ENCODE measurements at regions not wholly inside any gene's neighbourhood (a gene's known extent, or its start where the extent isn't known, plus 50 kb on each side); places are given as distances from the start of the nearest gene placed in this dataset.
A peak's percentile ranks its signal among the peaks of the same experiment; 100 is the strongest.

DNA sequence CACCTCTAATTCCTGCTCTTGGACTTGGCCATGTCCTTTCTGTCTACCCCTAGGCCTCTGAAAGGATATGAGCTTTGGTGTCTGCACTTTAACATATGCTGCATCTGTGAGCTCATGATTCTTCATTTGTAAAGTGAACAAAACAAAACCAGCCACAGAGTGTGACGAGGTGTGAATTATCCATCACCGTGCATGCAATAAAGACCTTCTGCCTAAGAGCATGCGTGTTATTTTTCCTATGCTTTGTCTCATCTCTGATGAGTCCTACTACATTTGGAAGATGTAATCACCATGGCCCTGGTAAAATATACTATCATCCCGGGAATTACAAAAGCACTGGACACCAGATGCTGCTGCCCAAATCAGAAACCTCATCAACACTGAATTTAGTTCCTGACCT, 103.5 kb upstream of the KCNAB1 start:
- Histone ChIP-seq H3K4me1 (no peaks in the 10 kb centered on the region), H3K36me3 (no peaks in the 10 kb centered on the region), H3K9me3 (replicated peaks) (no peaks in the 10 kb centered on the region), H3K4me3 (no peak overlapping the region), H3K27me3 (ENCODE audit: low read depth) (no peaks in the 10 kb centered on the region), H3K27ac (replicated peaks) (no peak overlapping the region)
- TF ChIP-seq CTCF (IDR thresholded peaks at IDR 0.05; ENCODE audit: borderline replicate concordance): no peak
- no peak for DNase-seq
- intact Hi-C loops (cut with micrococcal nuclease): no loop called here

GRCh38 chr3:156017352-156018030, 102.9 kb upstream of the KCNAB1 start:
- intact Hi-C loops (cut with micrococcal nuclease): no loop called here
- no peak overlapping the region for H3K4me3 ChIP-seq
- no peaks in the 10 kb centered on the region for H3K4me1 ChIP-seq
- no peak for DNase-seq
- no peaks in the 10 kb centered on the region for H3K36me3 ChIP-seq
- no peaks in the 10 kb centered on the region for H3K9me3 ChIP-seq (replicated peaks)
- no peak overlapping the region for H3K27ac ChIP-seq (replicated peaks)
- H3K27me3 ChIP-seq (ENCODE audit: low read depth): no peaks in the 10 kb centered on the region
- TF ChIP-seq CTCF (IDR thresholded peaks at IDR 0.05; ENCODE audit: borderline replicate concordance): no peak

DNA sequence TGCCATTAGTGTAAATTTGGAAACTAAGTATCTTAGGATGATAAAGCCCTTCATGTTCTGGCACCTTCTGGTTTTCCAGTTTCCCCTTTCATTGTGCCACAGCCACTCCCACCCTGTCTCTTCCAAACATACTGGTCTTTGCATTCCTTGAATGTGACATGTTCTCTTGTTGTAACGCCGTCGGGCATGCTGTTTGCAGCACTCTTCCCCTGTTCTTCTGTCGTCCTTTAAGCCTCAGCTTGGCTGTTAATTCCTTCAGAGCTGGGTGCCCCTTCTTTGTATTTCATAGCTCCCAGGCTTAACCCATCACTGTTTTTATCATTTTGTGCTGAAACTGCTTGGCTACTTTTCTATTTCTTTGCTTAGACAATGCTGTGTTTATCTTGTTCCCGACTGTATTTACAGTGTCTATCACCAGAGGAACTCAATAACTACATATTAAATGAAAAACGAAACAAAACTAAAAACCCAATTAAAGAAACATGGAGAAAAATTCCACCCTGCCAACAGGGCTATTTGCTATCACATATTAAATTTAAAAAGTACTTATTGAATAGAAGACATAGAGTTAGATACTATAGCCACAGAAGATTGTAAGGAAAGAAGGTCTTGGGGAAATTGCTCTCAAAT, 95.4 kb upstream of the KCNAB1 start:
- H3K27me3 ChIP-seq (ENCODE audit: low read depth): no peaks in the 10 kb centered on the region
- H3K9me3 ChIP-seq (replicated peaks): no peaks in the 10 kb centered on the region
- intact Hi-C loops (cut with micrococcal nuclease): no loop called here
- peak overlapping the region; percentile 24 for H3K4me3 ChIP-seq
- H3K4me1 ChIP-seq: no peaks in the 10 kb centered on the region
- TF ChIP-seq CTCF (IDR thresholded peaks at IDR 0.05; ENCODE audit: borderline replicate concordance): no peak
- no peaks in the 10 kb centered on the region for H3K36me3 ChIP-seq
- H3K27ac ChIP-seq (replicated peaks): no peak overlapping the region
- DNase-seq: no peak

- intact Hi-C loops (cut with micrococcal nuclease): no loop called here
- H3K4me3 ChIP-seq: no peak overlapping the region
- H3K9me3 ChIP-seq (replicated peaks): no peaks in the 10 kb centered on the region
- H3K27me3 ChIP-seq (ENCODE audit: low read depth): no peaks in the 10 kb centered on the region
- H3K27ac ChIP-seq (replicated peaks): no peak overlapping the region
- no peak for TF ChIP-seq CTCF (IDR thresholded peaks at IDR 0.05; ENCODE audit: borderline replicate concordance)
- no peak for DNase-seq
- no peaks in the 10 kb centered on the region for H3K4me1 ChIP-seq
- no peaks in the 10 kb centered on the region for H3K36me3 ChIP-seq
These were observed 91.2 kb upstream of the KCNAB1 start for GRCh38 chr3:156029208-156029607.

DNA sequence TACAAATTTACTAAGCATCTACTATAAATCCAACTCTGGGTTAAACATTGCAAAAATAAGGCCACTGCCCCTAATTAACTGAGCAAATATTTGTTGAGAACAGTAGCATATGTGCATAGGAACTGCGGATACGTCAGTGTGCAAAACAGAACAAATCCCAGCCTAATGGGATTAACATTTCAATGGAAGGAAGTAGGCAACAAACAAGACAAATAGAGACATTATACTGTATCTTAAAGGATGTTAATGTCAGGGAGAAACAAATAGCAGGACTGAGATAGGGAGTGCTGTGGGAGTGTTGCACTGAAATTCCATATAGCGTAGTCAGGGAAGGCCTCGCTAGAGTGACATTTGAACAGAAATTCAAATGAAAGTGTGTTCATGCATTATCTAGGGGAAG, 89.7 kb upstream of the KCNAB1 start:
- Histone ChIP-seq H3K9me3 (replicated peaks) (no peaks in the 10 kb centered on the region), H3K4me1 (no peaks in the 10 kb centered on the region), H3K27ac (replicated peaks) (no peak overlapping the region), H3K4me3 (no peak overlapping the region), H3K27me3 (ENCODE audit: low read depth) (no peaks in the 10 kb centered on the region), H3K36me3 (no peaks in the 10 kb centered on the region)
- intact Hi-C loops (cut with micrococcal nuclease): loop anchor here (10.0 kb wide), 1 partner anchor 484 kb away; no protein-coding TSS in a partner anchor
- DNase-seq: no peak
- no peak for TF ChIP-seq CTCF (IDR thresholded peaks at IDR 0.05; ENCODE audit: borderline replicate concordance)

Data from left ventricle myocardium inferior (tissue), 1 donor.